Activated CD8-positive, alpha-beta memory T cell treated with anti-CD3 and anti-CD28 coated beads for 24 hours (primary cell): ENCODE measurements at regions not wholly inside any gene's neighbourhood (a gene's known extent, or its start where the extent isn't known, plus 50 kb on each side); places are given as distances from the start of the nearest gene placed in this dataset.

Experiments
- DNase-seq: peaks from one replicate; pipeline ENCODE4 v3.0.0-alpha.2; 2020

- DNase-seq, result no peak
Observed at GRCh38 chr11:71201936-71202597, 50.3 kb downstream of the SHANK2 start.

- DNase-seq, result no peak
Observed at GRCh38 chr11:71201231-71201630, 51.1 kb downstream of the SHANK2 start.

GRCh38 chr11:71200761-71201160, 51.6 kb downstream of the SHANK2 start:
- DNase-seq, result no peak

GRCh38 chr11:71200172-71200716, 52.1 kb downstream of the SHANK2 start:
- no peak for DNase-seq

- DNase-seq, result no peak
Observed at GRCh38 chr11:71199226-71199820, 53.1 kb downstream of the SHANK2 start.

- no peak for DNase-seq
Observed at GRCh38 chr11:71198823-71199165, 53.6 kb downstream of the SHANK2 start.

GRCh38 chr11:71198141-71198822, 54.1 kb downstream of the SHANK2 start:
- DNase-seq, result no peak

- no peak for DNase-seq
Observed at GRCh38 chr11:71197096-71197495, 55.3 kb downstream of the SHANK2 start.

- DNase-seq, result no peak
Observed at GRCh38 chr11:71194710-71195109, 57.7 kb downstream of the SHANK2 start.

- no peak for DNase-seq
Observed at GRCh38 chr11:71193431-71193830, 58.9 kb downstream of the SHANK2 start.

- DNase-seq, result no peak
Observed at GRCh38 chr11:71192629-71193028, 59.7 kb downstream of the SHANK2 start.

- DNase-seq, result no peak
Observed at GRCh38 chr11:71191201-71191600, 61.2 kb downstream of the SHANK2 start.

GRCh38 chr11:71190551-71190950, 61.8 kb downstream of the SHANK2 start:
- DNase-seq, result no peak

- no peak for DNase-seq
Observed at GRCh38 chr11:71189768-71190315, 62.5 kb downstream of the SHANK2 start.

- DNase-seq, result no peak
Observed at GRCh38 chr11:71188886-71189767, 63.2 kb downstream of the SHANK2 start.

- DNase-seq, result no peak
Observed at GRCh38 chr11:71188073-71188472, 64.3 kb downstream of the SHANK2 start.

- DNase-seq, result no peak
Observed at GRCh38 chr11:71186806-71187205, 65.6 kb downstream of the SHANK2 start.

- no peak for DNase-seq
Observed at GRCh38 chr11:71185411-71185810, 67.0 kb downstream of the SHANK2 start.

GRCh38 chr11:71184421-71185210, 67.8 kb downstream of the SHANK2 start:
- no peak for DNase-seq

- DNase-seq, result no peak
Observed at GRCh38 chr11:71183878-71184277, 68.5 kb downstream of the SHANK2 start.

GRCh38 chr11:71182791-71183677, 69.3 kb downstream of the SHANK2 start:
- no peak for DNase-seq
